ENCODE measurements at regions not wholly inside any gene's neighbourhood (a gene's known extent, or its start where the extent isn't known, plus 50 kb on each side); places are given as distances from the start of the nearest gene placed in this dataset.

GRCh38 chr15:79193103-79193502 is 89.4 kb upstream of the ANKRD34C start:
- no peak for TF ChIP-seq CTCF (IDR thresholded peaks at IDR 0.05; ENCODE audit: low read depth, low read length, missing control alignments)

GRCh38 chr15:79192462-79193036 is 90.0 kb upstream of the ANKRD34C start:
- DNase-seq (ENCODE audit: extremely low read depth, low read depth) = peak; percentile 76
- no peak for TF ChIP-seq CTCF (IDR thresholded peaks at IDR 0.05; ENCODE audit: low read depth, low read length, missing control alignments)
- H3K4me3 ChIP-seq (replicated peaks; ENCODE audit: low read depth, low read length) = no peak overlapping the region

More at GRCh38 chr15:79193103-79193502, 89.4 kb upstream of the ANKRD34C start:
- no peak overlapping the region for H3K4me3 ChIP-seq (replicated peaks; ENCODE audit: low read depth, low read length)
- DNase-seq (ENCODE audit: extremely low read depth, low read depth) = no peak

- DNase-seq (ENCODE audit: extremely low read depth, low read depth) = no peak
- no peak for TF ChIP-seq CTCF (IDR thresholded peaks at IDR 0.05; ENCODE audit: low read depth, low read length, missing control alignments)
- H3K4me3 ChIP-seq (replicated peaks; ENCODE audit: low read depth, low read length) = no peak overlapping the region
Observed at GRCh38 chr15:79190093-79190492, 92.4 kb upstream of the ANKRD34C start.

DNA sequence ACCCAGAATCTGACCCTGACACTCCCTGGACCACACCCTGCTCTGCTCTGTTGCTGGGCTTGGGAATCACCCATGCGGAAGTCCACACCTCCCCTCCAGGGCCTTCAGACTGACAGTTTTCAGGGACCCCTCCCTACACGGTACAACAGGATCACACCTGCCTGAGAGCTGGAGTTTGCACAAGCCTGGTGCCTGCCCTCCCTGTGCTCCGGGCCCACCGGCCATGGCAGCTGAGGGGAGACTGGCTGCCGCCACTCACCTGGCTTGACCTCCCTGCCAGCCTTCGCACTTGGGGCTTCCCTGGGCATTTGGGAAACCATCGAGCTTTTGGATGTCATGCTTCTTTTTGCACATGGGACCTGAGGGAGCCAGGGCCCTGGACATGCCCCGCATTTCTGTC is 95.9 kb upstream of the ANKRD34C start:
- no peak for DNase-seq (ENCODE audit: extremely low read depth, low read depth)
- no peak for TF ChIP-seq CTCF (IDR thresholded peaks at IDR 0.05; ENCODE audit: low read depth, low read length, missing control alignments)

DNA sequence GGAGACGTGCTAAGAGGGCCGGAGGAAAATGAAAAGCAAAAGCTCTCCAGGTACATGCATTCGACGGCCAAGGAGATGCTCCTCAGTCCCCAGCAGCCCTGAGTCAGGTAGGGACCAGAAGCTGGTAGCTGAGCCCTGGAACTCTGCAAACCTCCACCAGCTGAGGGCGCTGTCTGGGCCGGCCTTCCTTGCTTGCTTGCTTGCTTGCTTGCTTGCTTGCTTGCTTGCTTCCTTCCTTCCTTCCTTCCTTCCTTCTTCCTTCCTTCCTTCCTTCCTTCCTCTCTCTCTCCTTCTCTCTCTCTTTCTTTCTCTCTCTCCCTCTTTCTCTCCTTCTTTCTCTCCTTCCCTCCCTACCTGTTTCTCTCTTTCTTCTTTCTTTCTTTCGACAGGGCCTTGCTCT is 94.6 kb upstream of the RASGRF1 start:
- no peak for DNase-seq (ENCODE audit: extremely low read depth, low read depth)
- peak; percentile 48 for TF ChIP-seq CTCF (IDR thresholded peaks at IDR 0.05; ENCODE audit: low read depth, low read length, missing control alignments)
- H3K4me3 ChIP-seq (replicated peaks; ENCODE audit: low read depth, low read length) = no peak overlapping the region

More for the DNA sequence above, 95.9 kb upstream of the ANKRD34C start:
- H3K4me3 ChIP-seq (replicated peaks; ENCODE audit: low read depth, low read length) = no peak overlapping the region

DNA sequence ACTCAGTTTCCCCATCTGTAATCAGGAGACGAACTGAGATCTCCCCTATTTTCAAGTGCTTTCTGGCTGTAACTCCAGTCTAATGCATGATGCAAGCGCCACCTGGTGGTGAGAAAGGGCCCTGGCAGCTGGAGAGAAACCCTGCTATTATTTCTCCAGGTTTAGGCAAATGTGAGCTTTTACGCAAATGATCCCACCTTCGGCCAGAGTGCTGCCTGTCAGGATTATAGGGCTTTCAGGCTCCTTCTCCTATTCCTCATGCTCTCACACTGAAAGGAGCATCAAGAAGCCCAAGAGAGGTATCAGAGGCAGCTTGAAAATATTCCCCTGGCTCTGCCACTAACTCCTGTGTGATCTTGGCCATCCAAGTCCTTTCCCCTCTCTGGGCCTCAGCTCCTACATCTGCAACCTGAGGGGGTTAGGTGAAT is 93.9 kb upstream of the RASGRF1 start:
- TF ChIP-seq CTCF (IDR thresholded peaks at IDR 0.05; ENCODE audit: low read depth, low read length, missing control alignments) = peak; percentile 96
- peak; percentile 21 for DNase-seq (ENCODE audit: extremely low read depth, low read depth)
- no peak overlapping the region for H3K4me3 ChIP-seq (replicated peaks; ENCODE audit: low read depth, low read length)

GRCh38 chr15:79180318-79180717 is 89.7 kb upstream of the RASGRF1 start:
- no peak for DNase-seq (ENCODE audit: extremely low read depth, low read depth)
- H3K4me3 ChIP-seq (replicated peaks; ENCODE audit: low read depth, low read length) = no peak overlapping the region
- no peak for TF ChIP-seq CTCF (IDR thresholded peaks at IDR 0.05; ENCODE audit: low read depth, low read length, missing control alignments)
